PC-3 (cell line): ENCODE measurements at regions not wholly inside any gene's neighbourhood (a gene's known extent, or its start where the extent isn't known, plus 50 kb on each side); places are given as distances from the start of the nearest gene placed in this dataset.

Source experiments
- CTCF ChIP-seq: fragments of 300-600 bp; sonication (generic); conservative IDR thresholded peaks from 2 replicates; pipeline ENCODE4 v1.5.1; 2017; ENCODE audit warnings: antibody characterized with exemption, low read depth, mild to moderate bottlenecking, low read length
- EZH2 ChIP-seq: fragments of 300-600 bp; sonication (generic); IDR thresholded peaks from one replicate; pipeline ENCODE4 v1.6.1; 2017; ENCODE audit warnings: antibody characterized with exemption, mild to moderate bottlenecking, low read length; ENCODE audit not compliant: unreplicated experiment

DNA sequence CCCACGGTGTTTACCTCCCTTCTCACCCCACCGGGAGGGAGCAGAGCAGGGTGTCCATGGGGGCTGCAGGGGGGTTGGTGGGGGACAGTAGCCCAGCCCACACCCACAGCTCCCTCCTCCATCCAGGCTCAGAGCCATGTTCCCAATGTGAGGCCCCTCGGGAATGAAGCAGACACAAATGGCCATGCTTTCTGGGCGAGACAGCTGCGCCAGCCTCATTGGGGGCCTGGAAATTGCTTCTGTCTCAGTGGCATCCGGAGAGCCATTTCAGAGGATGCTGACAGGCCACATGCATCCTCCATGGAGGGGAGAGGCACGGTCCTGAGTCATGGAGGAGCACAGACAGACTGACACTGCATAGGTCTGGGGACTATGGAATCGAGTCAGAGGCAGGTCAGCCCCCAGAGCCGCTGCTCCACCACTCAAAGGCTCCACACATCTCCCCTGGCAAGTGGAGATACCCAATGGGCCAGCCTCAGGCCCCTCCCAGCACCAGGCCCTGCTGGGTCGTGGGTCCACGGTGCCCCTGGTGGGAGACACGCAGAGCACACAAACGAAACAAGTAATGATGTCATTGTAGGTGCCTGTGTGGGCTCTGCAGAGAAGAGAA is 59.6 kb upstream of the ENPP7 start:
- TF ChIP-seq CTCF (no peak), EZH2 (no peak)
